ENCODE measurements at regions not wholly inside any gene's neighbourhood (a gene's known extent, or its start where the extent isn't known, plus 50 kb on each side); places are given as distances from the start of the nearest gene placed in this dataset.

GRCh38 chr2:8457092-8457481 is 224.8 kb upstream of the ID2 start:
- no peak for DNase-seq (ENCODE audit: low read depth)
- no peak for TF ChIP-seq CTCF (IDR thresholded peaks at IDR 0.05; ENCODE audit: control insufficient read depth, extremely low read depth, insufficient read depth)
- no peak overlapping the region for H3K4me3 ChIP-seq (ENCODE audit: low read depth, low read length)

- no peak for TF ChIP-seq CTCF (IDR thresholded peaks at IDR 0.05; ENCODE audit: control insufficient read depth, extremely low read depth, insufficient read depth)
- H3K4me3 ChIP-seq (ENCODE audit: low read depth, low read length): no peak overlapping the region
- DNase-seq (ENCODE audit: low read depth): peak; percentile 46
Measured at GRCh38 chr2:8457699-8458502, 224.0 kb upstream of the ID2 start.

- H3K4me3 ChIP-seq (ENCODE audit: low read depth, low read length): no peak overlapping the region
- TF ChIP-seq CTCF (IDR thresholded peaks at IDR 0.05; ENCODE audit: control insufficient read depth, extremely low read depth, insufficient read depth): no peak
- no peak for DNase-seq (ENCODE audit: low read depth)
Measured at GRCh38 chr2:8458503-8459459, 223.1 kb upstream of the ID2 start.

- no peak for DNase-seq (ENCODE audit: low read depth)
- no peak overlapping the region for H3K4me3 ChIP-seq (ENCODE audit: low read depth, low read length)
- no peak for TF ChIP-seq CTCF (IDR thresholded peaks at IDR 0.05; ENCODE audit: control insufficient read depth, extremely low read depth, insufficient read depth)
Measured at GRCh38 chr2:8459474-8459873, 222.4 kb upstream of the ID2 start.

GRCh38 chr2:8461341-8461740 is 220.5 kb upstream of the ID2 start:
- DNase-seq (ENCODE audit: low read depth): no peak
- no peak overlapping the region for H3K4me3 ChIP-seq (ENCODE audit: low read depth, low read length)
- TF ChIP-seq CTCF (IDR thresholded peaks at IDR 0.05; ENCODE audit: control insufficient read depth, extremely low read depth, insufficient read depth): no peak

GRCh38 chr2:8462280-8462679 is 219.6 kb upstream of the ID2 start:
- H3K4me3 ChIP-seq (ENCODE audit: low read depth, low read length): no peak overlapping the region
- no peak for DNase-seq (ENCODE audit: low read depth)
- no peak for TF ChIP-seq CTCF (IDR thresholded peaks at IDR 0.05; ENCODE audit: control insufficient read depth, extremely low read depth, insufficient read depth)
